Testis (tissue), 2 donors: ENCODE measurements at regions not wholly inside any gene's neighbourhood (a gene's known extent, or its start where the extent isn't known, plus 50 kb on each side); places are given as distances from the start of the nearest gene placed in this dataset.

ENCODE experiments used
- POLR2A ChIP-seq: fragments of 450-650 bp; IDR thresholded peaks from one replicate; pipeline ENCODE4 v1.6.1; 2017; ENCODE audit warnings: antibody characterized with exemption, mild to moderate bottlenecking, moderate library complexity
- TF ChIP-seq, protein P1 (sequence below), 3 experiments: fragments of 450-650 bp in 2 of 3; fragments of 200-600 bp in 1 of 3; sonication (generic) in 1 of 3; IDR thresholded peaks; one replicate each; pipeline ENCODE4 v1.5.1; 2016 to 2019; ENCODE audit warnings: antibody characterized with exemption in 3 of 3, mild to moderate bottlenecking in 2 of 3, moderate library complexity in 1 of 3

DNA sequence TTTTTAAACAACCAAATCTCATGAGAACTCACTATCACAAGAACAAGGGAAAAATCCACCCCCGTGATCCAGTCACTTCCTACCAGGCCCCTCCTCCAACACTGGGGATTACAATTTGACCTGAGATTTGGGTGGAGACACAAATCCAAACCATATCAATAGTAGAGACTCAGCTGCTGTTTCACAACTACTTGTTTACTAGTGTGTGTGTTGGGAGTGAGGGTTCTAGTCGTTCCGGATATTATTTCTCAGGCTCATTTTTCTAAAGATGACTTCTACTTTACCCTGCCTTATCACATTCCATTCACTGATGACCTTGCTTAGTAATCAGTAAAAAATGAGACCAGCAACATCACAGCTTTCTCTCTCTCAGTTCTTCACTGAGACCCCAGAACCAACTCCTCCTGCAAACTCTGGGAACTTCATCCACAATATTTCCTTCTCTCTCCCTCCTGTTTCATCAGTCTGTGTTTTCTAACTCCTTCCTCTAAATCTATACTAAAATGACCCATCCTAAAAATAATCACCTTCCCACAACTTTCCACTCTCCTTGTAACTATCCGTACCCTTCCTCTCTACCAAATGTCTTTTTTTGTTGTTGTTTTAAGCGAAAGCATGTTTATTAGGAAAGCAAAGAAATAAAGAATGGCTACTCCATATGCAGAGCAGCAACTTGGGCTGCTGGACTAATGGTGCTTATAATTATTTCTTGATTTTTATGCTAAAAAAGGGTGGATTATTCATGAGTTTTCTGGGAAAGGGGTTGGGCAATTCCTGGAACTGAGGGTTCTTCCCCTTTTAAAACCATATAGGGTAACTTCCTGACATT lies 121.5 kb upstream of the SPRY4 start:
- TF ChIP-seq, protein P1, sequence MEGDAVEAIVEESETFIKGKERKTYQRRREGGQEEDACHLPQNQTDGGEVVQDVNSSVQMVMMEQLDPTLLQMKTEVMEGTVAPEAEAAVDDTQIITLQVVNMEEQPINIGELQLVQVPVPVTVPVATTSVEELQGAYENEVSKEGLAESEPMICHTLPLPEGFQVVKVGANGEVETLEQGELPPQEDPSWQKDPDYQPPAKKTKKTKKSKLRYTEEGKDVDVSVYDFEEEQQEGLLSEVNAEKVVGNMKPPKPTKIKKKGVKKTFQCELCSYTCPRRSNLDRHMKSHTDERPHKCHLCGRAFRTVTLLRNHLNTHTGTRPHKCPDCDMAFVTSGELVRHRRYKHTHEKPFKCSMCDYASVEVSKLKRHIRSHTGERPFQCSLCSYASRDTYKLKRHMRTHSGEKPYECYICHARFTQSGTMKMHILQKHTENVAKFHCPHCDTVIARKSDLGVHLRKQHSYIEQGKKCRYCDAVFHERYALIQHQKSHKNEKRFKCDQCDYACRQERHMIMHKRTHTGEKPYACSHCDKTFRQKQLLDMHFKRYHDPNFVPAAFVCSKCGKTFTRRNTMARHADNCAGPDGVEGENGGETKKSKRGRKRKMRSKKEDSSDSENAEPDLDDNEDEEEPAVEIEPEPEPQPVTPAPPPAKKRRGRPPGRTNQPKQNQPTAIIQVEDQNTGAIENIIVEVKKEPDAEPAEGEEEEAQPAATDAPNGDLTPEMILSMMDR (IDR thresholded peaks at IDR 0.05), result no peak
- TF ChIP-seq POLR2A, result no peak
